SK-N-SH (cell line): ENCODE measurements at regions not wholly inside any gene's neighbourhood (a gene's known extent, or its start where the extent isn't known, plus 50 kb on each side); places are given as distances from the start of the nearest gene placed in this dataset.

ENCODE experiments used
- CTCF ChIA-PET: fragments of 300-600, 350-600 bp; formaldehyde crosslinking; extraction: SDS; loops from one replicate; lab custom pipeline; 2021; lab: Yijun Ruan, JAX
- POLR2A ChIA-PET: fragments of 350-600 bp; sonication (Branson Sonifier 250); formaldehyde crosslinking; extraction: SDS; loops from one replicate; lab custom pipeline; 2020; ENCODE audit warnings: antibody characterized with exemption, inconsistent platforms; lab: Yijun Ruan, JAX
- DNase-seq: peaks from one replicate; pipeline ENCODE4 v3.0.0; 2012
- H2AFZ ChIP-seq: fragments of 200-600 bp; sonication (generic); 2 replicates; pipeline ENCODE4 v1.8.1; 2016; ENCODE audit warnings: antibody characterized with exemption, mild to moderate bottlenecking, low read depth
- H3F3A ChIP-seq: fragments of 200-600 bp; sonication (generic); replicated peaks from 2 replicates; pipeline ENCODE3; 2016; ENCODE audit warnings: antibody characterized with exemption, mild to moderate bottlenecking; ENCODE audit not compliant: insufficient read depth
- H3K27ac ChIP-seq, 2 experiments: fragments of 200-500 bp in 1 of 2; fragments of 200-600 bp in 1 of 2; sonication (Bioruptor generic) in 1 of 2; sonication (generic), shearing (Covaris generic) in 1 of 2; 2 replicates each; pipeline versions ENCODE4 v1.5.1 to v1.6.1; 2014 to 2016; ENCODE audit warnings: low read depth in 2 of 2, inconsistent platforms in 1 of 2, low read length in 1 of 2, mild to moderate bottlenecking in 1 of 2, mixed read lengths in 1 of 2
- H3K27me3 ChIP-seq: fragments of 200-600 bp; sonication (generic), shearing (Covaris generic); 2 replicates; pipeline ENCODE4 v1.6.1; 2016; ENCODE audit warnings: mixed run types; ENCODE audit not compliant: insufficient read depth
- H3K36me3 ChIP-seq, 2 experiments: fragments of 200-500 bp in 1 of 2; fragments of 200-600 bp in 1 of 2; sonication (Bioruptor generic) in 1 of 2; sonication (generic) in 1 of 2; replicated peaks in 1 of 2; 2 replicates each; pipeline versions ENCODE3 to v1.5.1; 2014 to 2016; ENCODE audit warnings: low read length in 1 of 2, mild to moderate bottlenecking in 1 of 2; ENCODE audit not compliant: insufficient read depth in 2 of 2, control insufficient read depth in 1 of 2
- H3K4me1 ChIP-seq, 2 experiments: fragments of 200-500 bp in 1 of 2; fragments of 200-600 bp in 1 of 2; sonication (Bioruptor generic) in 1 of 2; sonication (generic), shearing (Covaris generic) in 1 of 2; 2 replicates each; pipeline versions ENCODE4 v1.5.1 to v1.6.1; 2014 to 2016; ENCODE audit warnings: low read depth in 1 of 2, low read length in 1 of 2, mixed run types in 1 of 2; ENCODE audit not compliant: insufficient read depth in 2 of 2, control insufficient read depth in 1 of 2
- H3K4me2 ChIP-seq: fragments of 200-600 bp; sonication (generic), shearing (Covaris generic); 2 replicates; pipeline ENCODE4 v1.6.1; 2017; ENCODE audit warnings: mixed run types
- H3K4me3 ChIP-seq, 2 experiments: fragments of 200-500 bp in 1 of 2; fragments of 200-600 bp in 1 of 2; sonication (Bioruptor generic) in 1 of 2; sonication (generic), shearing (Covaris generic) in 1 of 2; 2 replicates each; pipeline versions ENCODE4 v1.5.1 to v1.8.1; 2014 to 2016; ENCODE audit warnings: low read depth in 2 of 2, inconsistent platforms in 1 of 2, low read length in 1 of 2, mild to moderate bottlenecking in 1 of 2, mixed read lengths in 1 of 2, moderate library complexity in 1 of 2
- H3K79me2 ChIP-seq: fragments of 200-600 bp; sonication (generic); 2 replicates; pipeline ENCODE4 v1.8.1; 2017; ENCODE audit warnings: mild to moderate bottlenecking; ENCODE audit not compliant: insufficient read depth
- H3K9ac ChIP-seq: fragments of 200-600 bp; sonication (generic); 2 replicates; pipeline ENCODE4 v1.6.1; 2017; ENCODE audit warnings: mixed run types
- H3K9me2 ChIP-seq: fragments of 200-600 bp; sonication (generic); 2 replicates; pipeline ENCODE4 v1.6.1; 2017; ENCODE audit warnings: mixed run types
- H3K9me3 ChIP-seq: fragments of 200-600 bp; sonication (generic); 2 replicates; pipeline ENCODE4 v1.6.1; 2017; ENCODE audit warnings: mixed run types, mild to moderate bottlenecking, moderate library complexity
- H4K20me1 ChIP-seq: fragments of 200-600 bp; sonication (generic); 2 replicates; pipeline ENCODE4 v1.6.1; 2017; ENCODE audit warnings: mild to moderate bottlenecking, mixed run types; ENCODE audit not compliant: insufficient read depth
- CHD2 ChIP-seq: fragments of 150-350 bp; IDR thresholded peaks from 2 replicates; pipeline ENCODE4 v1.6.1; 2018; ENCODE audit warnings: low read length; ENCODE audit not compliant: partially characterized antibody
- ELF1 ChIP-seq: IDR thresholded peaks from 2 replicates; pipeline ENCODE4 v1.4.0; 2012
- FOXJ3 ChIP-seq: sonication (generic); formaldehyde crosslinking; IDR thresholded peaks from 2 replicates; pipeline ENCODE4 v1.5.1; 2020; ENCODE audit warnings: mild to moderate bottlenecking, missing genetic modification reagents
- GATA2 ChIP-seq: sonication (generic); formaldehyde crosslinking; IDR thresholded peaks from 2 replicates; pipeline ENCODE4 v1.5.0; 2020; ENCODE audit warnings: mild to moderate bottlenecking, missing genetic modification reagents
- MAX ChIP-seq: IDR thresholded peaks from 2 replicates; pipeline ENCODE4 v1.4.0; 2012; ENCODE audit warnings: low read depth
- MXI1 ChIP-seq: IDR thresholded peaks from 2 replicates; pipeline ENCODE4 v1.6.1; 2012; ENCODE audit warnings: mild to moderate bottlenecking, low read depth, low read length, improper control_type of control experiment
- NRF1 ChIP-seq: IDR thresholded peaks from 2 replicates; pipeline ENCODE4 v1.6.1; 2012; ENCODE audit warnings: low read depth, mild to moderate bottlenecking, low read length
- RAD21 ChIP-seq: IDR thresholded peaks from 2 replicates; pipeline ENCODE4 v1.6.1; 2012; ENCODE audit warnings: mild to moderate bottlenecking, low read length
- RCOR1 ChIP-seq: fragments of 150-350 bp; IDR thresholded peaks from 2 replicates; pipeline ENCODE4 v1.6.1; 2017; ENCODE audit warnings: antibody characterized with exemption, low read length
- RFX5 ChIP-seq: IDR thresholded peaks from 2 replicates; pipeline ENCODE4 v1.6.1; 2012; ENCODE audit warnings: mild to moderate bottlenecking, improper control_type of control experiment, low read length
- RXRA ChIP-seq: IDR thresholded peaks from 2 replicates; pipeline ENCODE4 v1.4.0; 2012; ENCODE audit warnings: low read depth, mild to moderate bottlenecking, borderline replicate concordance
- SIN3A ChIP-seq: IDR thresholded peaks from 2 replicates; pipeline ENCODE4 v1.6.1; 2012; ENCODE audit warnings: low read depth, mild to moderate bottlenecking, low read length, moderate library complexity, borderline replicate concordance
- TAF1 ChIP-seq: IDR thresholded peaks from 2 replicates; pipeline ENCODE4 v1.6.1; 2012; ENCODE audit warnings: low read depth, mild to moderate bottlenecking, low read length, moderate library complexity, borderline replicate concordance
- TCF12 ChIP-seq: IDR thresholded peaks from 2 replicates; pipeline ENCODE4 v1.4.0; 2012
- USF1 ChIP-seq: IDR thresholded peaks from 2 replicates; pipeline ENCODE4 v1.4.0; 2012; ENCODE audit warnings: low read depth, borderline replicate concordance
- WGBS: methylation state at CpG from one replicate; pipeline ENCODE4 v1.1.6; 2017; ENCODE audit warnings: low lambda C conversion rate; 5-methylcytosine and 5-hydroxymethylcytosine counted together
- TF ChIP-seq, protein P1 (sequence below): IDR thresholded peaks from 2 replicates; pipeline ENCODE4 v1.6.1; 2012; ENCODE audit warnings: mild to moderate bottlenecking, low read depth, low read length, moderate library complexity
- TF ChIP-seq, protein P2 (sequence below): fragments of 150-350 bp; IDR thresholded peaks from 2 replicates; pipeline ENCODE4 v1.6.1; 2016; ENCODE audit warnings: mild to moderate bottlenecking, low read depth, low read length

- Histone ChIP-seq H3K4me1 (peaks cover 3 to 4% of the 10 kb centered on the region in 2 experiments; a peak in 2 of 4 replicates), H4K20me1 (no peaks in the 10 kb centered on the region), H2AFZ (no peak overlapping the region), H3K79me2 (no peaks in the 10 kb centered on the region), H3K4me2 (no peak overlapping the region), H3K9me2 (no peaks in the 10 kb centered on the region), H3K27ac (no peak overlapping the region), H3K4me3 (no peak overlapping the region), H3F3A (peaks cover 8% of the 10 kb centered on the region), H3K27me3 (no peaks in the 10 kb centered on the region), H3K9me3 (no peaks in the 10 kb centered on the region), H3K9ac (no peak overlapping the region), H3K36me3 (no peaks in the 10 kb centered on the region)
- DNase-seq = no peak
- TF ChIP-seq RAD21 (no peak), USF1 (no peak), SIN3A (no peak), FOXJ3 (CRISPR knock-in tag) (no peak), RXRA (no peak), MXI1 (no peak), MAX (no peak), ELF1 (no peak), GATA2 (CRISPR knock-in tag) (no peak), RFX5 (no peak), CHD2 (no peak), TAF1 (no peak), NRF1 (no peak), RCOR1 (no peak), TCF12 (no peak)
- TF ChIP-seq, protein P1, sequence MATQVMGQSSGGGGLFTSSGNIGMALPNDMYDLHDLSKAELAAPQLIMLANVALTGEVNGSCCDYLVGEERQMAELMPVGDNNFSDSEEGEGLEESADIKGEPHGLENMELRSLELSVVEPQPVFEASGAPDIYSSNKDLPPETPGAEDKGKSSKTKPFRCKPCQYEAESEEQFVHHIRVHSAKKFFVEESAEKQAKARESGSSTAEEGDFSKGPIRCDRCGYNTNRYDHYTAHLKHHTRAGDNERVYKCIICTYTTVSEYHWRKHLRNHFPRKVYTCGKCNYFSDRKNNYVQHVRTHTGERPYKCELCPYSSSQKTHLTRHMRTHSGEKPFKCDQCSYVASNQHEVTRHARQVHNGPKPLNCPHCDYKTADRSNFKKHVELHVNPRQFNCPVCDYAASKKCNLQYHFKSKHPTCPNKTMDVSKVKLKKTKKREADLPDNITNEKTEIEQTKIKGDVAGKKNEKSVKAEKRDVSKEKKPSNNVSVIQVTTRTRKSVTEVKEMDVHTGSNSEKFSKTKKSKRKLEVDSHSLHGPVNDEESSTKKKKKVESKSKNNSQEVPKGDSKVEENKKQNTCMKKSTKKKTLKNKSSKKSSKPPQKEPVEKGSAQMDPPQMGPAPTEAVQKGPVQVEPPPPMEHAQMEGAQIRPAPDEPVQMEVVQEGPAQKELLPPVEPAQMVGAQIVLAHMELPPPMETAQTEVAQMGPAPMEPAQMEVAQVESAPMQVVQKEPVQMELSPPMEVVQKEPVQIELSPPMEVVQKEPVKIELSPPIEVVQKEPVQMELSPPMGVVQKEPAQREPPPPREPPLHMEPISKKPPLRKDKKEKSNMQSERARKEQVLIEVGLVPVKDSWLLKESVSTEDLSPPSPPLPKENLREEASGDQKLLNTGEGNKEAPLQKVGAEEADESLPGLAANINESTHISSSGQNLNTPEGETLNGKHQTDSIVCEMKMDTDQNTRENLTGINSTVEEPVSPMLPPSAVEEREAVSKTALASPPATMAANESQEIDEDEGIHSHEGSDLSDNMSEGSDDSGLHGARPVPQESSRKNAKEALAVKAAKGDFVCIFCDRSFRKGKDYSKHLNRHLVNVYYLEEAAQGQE = no peak
- TF ChIP-seq, protein P2, sequence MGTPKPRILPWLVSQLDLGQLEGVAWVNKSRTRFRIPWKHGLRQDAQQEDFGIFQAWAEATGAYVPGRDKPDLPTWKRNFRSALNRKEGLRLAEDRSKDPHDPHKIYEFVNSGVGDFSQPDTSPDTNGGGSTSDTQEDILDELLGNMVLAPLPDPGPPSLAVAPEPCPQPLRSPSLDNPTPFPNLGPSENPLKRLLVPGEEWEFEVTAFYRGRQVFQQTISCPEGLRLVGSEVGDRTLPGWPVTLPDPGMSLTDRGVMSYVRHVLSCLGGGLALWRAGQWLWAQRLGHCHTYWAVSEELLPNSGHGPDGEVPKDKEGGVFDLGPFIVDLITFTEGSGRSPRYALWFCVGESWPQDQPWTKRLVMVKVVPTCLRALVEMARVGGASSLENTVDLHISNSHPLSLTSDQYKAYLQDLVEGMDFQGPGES = no peak
- 77% methylated on average over 7 of the region's 10 CpGs for WGBS
- ChIA-PET POLR2A (no interaction called here), CTCF (no interaction called here)
Measured at GRCh38 chr16:81185416-81185815, 53.1 kb upstream of the BCO1 start.
